ENCODE measurements at regions not wholly inside any gene's neighbourhood (a gene's known extent, or its start where the extent isn't known, plus 50 kb on each side); places are given as distances from the start of the nearest gene placed in this dataset.

DNA sequence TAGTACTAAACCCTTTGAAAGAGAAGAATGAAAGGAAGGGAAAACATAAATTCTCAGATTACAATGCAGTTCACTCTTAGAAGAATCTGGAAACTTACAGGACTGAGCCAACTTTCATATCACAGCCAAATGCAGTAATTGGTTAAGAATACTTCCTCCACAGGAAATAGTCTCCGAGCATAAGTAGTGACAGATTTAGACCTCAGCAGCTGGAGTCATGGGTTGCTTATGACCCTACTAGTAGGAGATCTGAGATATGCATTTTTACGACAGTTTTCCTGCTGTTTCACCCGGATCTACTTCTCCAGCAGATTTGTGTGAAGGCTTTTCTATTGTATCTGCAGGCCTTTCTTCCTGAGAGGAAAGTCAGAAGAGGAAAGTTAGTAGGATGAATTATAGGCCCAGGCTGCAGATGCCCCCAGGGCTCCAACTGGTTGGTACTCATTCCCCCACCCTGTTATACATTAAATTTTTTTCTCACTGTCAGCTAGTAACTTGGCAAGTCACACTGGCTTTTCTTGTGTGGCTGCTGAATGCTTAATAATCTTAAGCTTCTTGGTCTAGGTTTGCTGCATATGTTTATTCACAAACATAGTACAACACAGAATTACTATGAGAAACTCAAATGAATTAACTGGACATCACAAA, 1241.5 kb upstream of the MIR17HG start:
- ATAC-seq, result peak; percentile 11; the same call in 1 of the 2 replicates
- peaks cover 24% of the 10 kb centered on the region for H3K9me3 Mint-ChIP-seq
- H3K27me3 Mint-ChIP-seq (ENCODE audit: low read depth), result no peaks in the 10 kb centered on the region
- H3K36me3 Mint-ChIP-seq, result peaks cover 4% of the 10 kb centered on the region; the same call in 1 of the 2 replicates
- no peak overlapping the region for H3K27ac Mint-ChIP-seq
- TF ChIP-seq ZNF416 (CRISPR knock-in tag; IDR thresholded peaks at IDR 0.05), result no peak
- no peak for TF ChIP-seq ERG (CRISPR knock-in tag; IDR thresholded peaks at IDR 0.05)
- TF ChIP-seq ZNF671 (CRISPR knock-in tag; IDR thresholded peaks at IDR 0.05), result no peak
- no peak for DNase-seq (ENCODE audit: low spot score)
- no peak overlapping the region for H3K4me3 Mint-ChIP-seq
- CTCF ChIA-PET, result no interaction called here
- H3K4me1 Mint-ChIP-seq, result peaks cover 31% of the 10 kb centered on the region
- POLR2A ChIA-PET, result no interaction called here

- no peak overlapping the region for H3K27ac Mint-ChIP-seq
- peaks cover 18% of the 10 kb centered on the region for H3K9me3 Mint-ChIP-seq
- ChIA-PET POLR2A (no interaction called here), CTCF (no interaction called here)
- no peak for ATAC-seq
- TF ChIP-seq TCF7 (CRISPR knock-in tag; IDR thresholded peaks at IDR 0.05; ENCODE audit: low read depth), result no peak
- no peak for DNase-seq (ENCODE audit: low spot score)
- H3K4me1 Mint-ChIP-seq, result peaks cover 31% of the 10 kb centered on the region
- no peaks in the 10 kb centered on the region for H3K27me3 Mint-ChIP-seq (ENCODE audit: low read depth)
- H3K4me3 Mint-ChIP-seq, result no peak overlapping the region
- peaks cover 4% of the 10 kb centered on the region; the same call in 1 of the 2 replicates for H3K36me3 Mint-ChIP-seq
These were observed 1239.8 kb upstream of the MIR17HG start for GRCh38 chr13:90107661-90108060.

DNA sequence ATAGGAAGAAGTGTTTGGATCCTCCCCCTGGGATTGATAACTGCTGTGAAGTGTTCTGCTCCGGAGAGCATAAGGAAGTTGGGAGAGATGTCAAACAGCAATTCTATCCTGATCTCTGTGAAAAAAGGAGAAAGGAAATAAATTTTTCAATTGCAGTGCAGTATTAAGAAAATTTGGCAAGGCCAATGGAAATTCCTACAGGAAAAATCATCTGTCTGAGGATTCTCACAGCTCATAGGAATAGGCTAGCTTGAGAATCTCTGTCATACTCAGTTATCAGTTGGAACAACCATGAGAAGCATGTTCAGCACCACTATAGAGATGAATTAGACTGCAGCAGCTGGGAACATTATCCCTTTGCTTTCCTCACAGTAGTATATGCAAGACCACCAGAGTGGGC, 1238.9 kb upstream of the MIR17HG start:
- no peaks in the 10 kb centered on the region for H3K27me3 Mint-ChIP-seq (ENCODE audit: low read depth)
- ChIA-PET CTCF (no interaction called here), POLR2A (no interaction called here)
- TF ChIP-seq, protein P1, sequence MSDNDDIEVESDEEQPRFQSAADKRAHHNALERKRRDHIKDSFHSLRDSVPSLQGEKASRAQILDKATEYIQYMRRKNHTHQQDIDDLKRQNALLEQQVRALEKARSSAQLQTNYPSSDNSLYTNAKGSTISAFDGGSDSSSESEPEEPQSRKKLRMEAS (CRISPR knock-in tag; IDR thresholded peaks at IDR 0.05), result no peak
- TF ChIP-seq OVOL2 (CRISPR knock-in tag; IDR thresholded peaks at IDR 0.05; ENCODE audit: borderline replicate concordance) (no peak), ELF4 (CRISPR knock-in tag; IDR thresholded peaks at IDR 0.05; ENCODE audit: low read depth) (no peak), FOXP1 (CRISPR knock-in tag; IDR thresholded peaks at IDR 0.05; ENCODE audit: borderline replicate concordance) (no peak), ZNF317 (CRISPR knock-in tag; IDR thresholded peaks at IDR 0.05; ENCODE audit: borderline replicate concordance, low read depth) (no peak), ETV6 (CRISPR knock-in tag; IDR thresholded peaks at IDR 0.05) (no peak)
- TF ChIP-seq, protein P2, sequence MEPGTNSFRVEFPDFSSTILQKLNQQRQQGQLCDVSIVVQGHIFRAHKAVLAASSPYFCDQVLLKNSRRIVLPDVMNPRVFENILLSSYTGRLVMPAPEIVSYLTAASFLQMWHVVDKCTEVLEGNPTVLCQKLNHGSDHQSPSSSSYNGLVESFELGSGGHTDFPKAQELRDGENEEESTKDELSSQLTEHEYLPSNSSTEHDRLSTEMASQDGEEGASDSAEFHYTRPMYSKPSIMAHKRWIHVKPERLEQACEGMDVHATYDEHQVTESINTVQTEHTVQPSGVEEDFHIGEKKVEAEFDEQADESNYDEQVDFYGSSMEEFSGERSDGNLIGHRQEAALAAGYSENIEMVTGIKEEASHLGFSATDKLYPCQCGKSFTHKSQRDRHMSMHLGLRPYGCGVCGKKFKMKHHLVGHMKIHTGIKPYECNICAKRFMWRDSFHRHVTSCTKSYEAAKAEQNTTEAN (CRISPR knock-in tag; IDR thresholded peaks at IDR 0.05), result no peak
- ATAC-seq (no peak), DNase-seq (ENCODE audit: low spot score) (no peak)
- no peak overlapping the region for H3K4me3 Mint-ChIP-seq
- peaks cover 24% of the 10 kb centered on the region for H3K4me1 Mint-ChIP-seq
- H3K27ac Mint-ChIP-seq, result no peak overlapping the region
- peaks cover 22% of the 10 kb centered on the region for H3K9me3 Mint-ChIP-seq
- peaks cover 2% of the 10 kb centered on the region; the same call in 1 of the 2 replicates for H3K36me3 Mint-ChIP-seq

GRCh38 chr13:90116121-90116520, 1231.4 kb upstream of the MIR17HG start:
- DNase-seq (ENCODE audit: low spot score), result no peak
- CTCF ChIA-PET, result no interaction called here
- POLR2A ChIA-PET, result no interaction called here
- peaks cover 3% of the 10 kb centered on the region; the same call in 1 of the 2 replicates for H3K4me1 Mint-ChIP-seq
- no peaks in the 10 kb centered on the region for H3K27me3 Mint-ChIP-seq (ENCODE audit: low read depth)
- peaks cover 27% of the 10 kb centered on the region for H3K9me3 Mint-ChIP-seq
- ATAC-seq, result no peak
- peaks cover 17% of the 10 kb centered on the region for H3K36me3 Mint-ChIP-seq
- TF ChIP-seq MYBL2 (CRISPR knock-in tag; IDR thresholded peaks at IDR 0.05) (no peak), SMAD3 (CRISPR knock-in tag; IDR thresholded peaks at IDR 0.05; ENCODE audit: borderline replicate concordance) (no peak), ZNF232 (CRISPR knock-in tag; IDR thresholded peaks at IDR 0.05) (no peak)
- no peak overlapping the region for H3K4me3 Mint-ChIP-seq
- no peak overlapping the region for H3K27ac Mint-ChIP-seq
